A204.1 (cell line): ENCODE measurements at regions not wholly inside any gene's neighbourhood (a gene's known extent, or its start where the extent isn't known, plus 50 kb on each side); places are given as distances from the start of the nearest gene placed in this dataset.

ENCODE experiments used
- FAIRE-seq: peaks from 2 replicates; lab custom pipeline; 2012; peaks lifted over from hg19 to GRCh38; lab: Jason Lieb, UNC

- no peak for FAIRE-seq
Measured at GRCh38 chr2:172231508-172231907, 128.8 kb upstream of the DLX2 start.

GRCh38 chr2:172232708-172233396 lies 130.2 kb upstream of the DLX2 start:
- FAIRE-seq, result no peak

DNA sequence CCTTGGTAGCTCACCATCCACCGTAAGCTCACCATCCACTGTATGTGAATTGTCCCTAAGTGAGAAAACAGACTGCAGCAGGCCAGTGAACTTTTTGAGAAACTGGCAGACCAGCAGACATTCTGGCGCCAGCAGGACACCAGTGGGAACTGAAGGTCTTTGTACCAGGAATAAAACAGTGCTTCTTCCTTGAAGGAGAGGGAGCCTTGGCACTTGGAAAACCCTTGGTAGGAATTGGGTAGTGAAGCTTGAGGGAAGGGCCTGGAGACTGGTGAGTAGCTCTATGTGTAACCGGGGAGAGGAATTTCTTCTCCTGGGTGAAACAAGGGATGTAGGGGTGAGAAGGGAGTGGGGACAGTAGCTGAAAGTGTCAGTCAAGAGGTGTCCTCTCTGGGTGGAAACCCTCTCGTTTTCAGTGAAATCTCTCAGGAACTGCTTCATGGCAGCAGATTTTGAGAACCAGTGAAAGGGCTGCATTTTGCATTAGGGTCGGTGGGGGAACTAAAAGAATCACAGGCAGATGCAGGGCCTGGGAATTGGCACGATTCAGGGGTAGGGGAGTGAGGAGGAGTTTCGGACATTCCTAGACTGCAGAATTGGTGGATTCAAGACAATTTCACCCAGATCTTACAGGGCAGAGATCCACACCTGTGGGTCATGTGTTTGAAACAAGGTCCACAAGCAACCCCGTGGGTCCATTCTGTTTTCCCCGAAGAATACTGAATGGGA lies 131.5 kb upstream of the DLX2 start:
- FAIRE-seq, result no peak

GRCh38 chr2:172234716-172235691 lies 132.3 kb upstream of the DLX2 start:
- FAIRE-seq, result no peak

DNA sequence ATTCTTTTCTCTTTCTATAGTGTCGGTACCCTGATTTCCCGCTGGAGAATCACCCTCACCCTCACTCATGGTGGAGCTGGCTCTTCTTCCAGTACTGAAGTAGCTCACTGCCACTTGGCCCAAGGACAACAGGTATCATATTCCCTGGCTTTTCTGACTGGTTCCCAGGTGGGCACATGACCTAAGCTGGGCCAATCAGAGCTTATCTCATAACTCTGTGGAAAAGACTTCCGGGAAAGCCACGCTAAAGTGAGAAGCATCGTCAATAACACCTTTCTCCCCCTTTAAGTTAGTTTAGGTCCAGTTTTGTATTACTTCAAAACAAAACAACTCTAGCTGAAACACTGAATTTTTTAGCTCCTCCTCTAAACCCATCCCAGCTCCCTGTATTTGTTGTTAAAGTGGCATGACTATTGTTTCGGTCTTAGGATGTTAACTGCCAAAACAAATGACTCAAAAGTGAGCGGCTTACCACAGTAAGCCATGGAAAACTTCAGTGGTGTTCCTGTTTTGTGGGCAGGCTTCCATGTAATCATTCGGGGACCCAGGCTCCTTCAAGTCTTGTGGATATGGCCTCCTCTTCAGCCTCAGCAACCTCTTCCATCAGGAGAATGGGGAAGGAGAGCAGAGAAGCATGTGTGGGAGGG lies 137.4 kb upstream of the DLX2 start:
- no peak for FAIRE-seq

- FAIRE-seq, result no peak
Measured at GRCh38 chr2:172241222-172241621, 138.5 kb upstream of the DLX2 start.

DNA sequence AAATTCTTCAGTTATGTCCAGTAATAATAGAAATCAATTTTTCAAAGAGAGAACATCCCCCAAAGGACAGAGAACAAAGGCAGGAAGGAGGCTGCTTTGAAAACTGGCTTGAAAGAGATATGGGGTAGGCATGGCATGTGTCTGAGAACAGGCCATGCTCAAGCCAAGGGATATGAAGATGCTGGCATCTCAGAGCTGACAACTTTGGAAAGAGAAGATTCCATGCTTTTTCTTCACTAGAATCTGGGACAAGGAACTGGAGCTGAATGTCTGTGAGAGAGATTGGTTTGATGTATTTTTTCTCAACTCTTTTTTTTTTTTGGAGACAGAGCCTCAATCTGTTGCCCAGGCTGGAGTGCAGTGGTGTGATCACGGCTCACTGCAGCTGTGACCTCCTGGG lies 139.8 kb upstream of the DLX2 start:
- no peak for FAIRE-seq

- no peak for FAIRE-seq
Measured at GRCh38 chr2:172242961-172243360, 140.3 kb upstream of the DLX2 start.

DNA sequence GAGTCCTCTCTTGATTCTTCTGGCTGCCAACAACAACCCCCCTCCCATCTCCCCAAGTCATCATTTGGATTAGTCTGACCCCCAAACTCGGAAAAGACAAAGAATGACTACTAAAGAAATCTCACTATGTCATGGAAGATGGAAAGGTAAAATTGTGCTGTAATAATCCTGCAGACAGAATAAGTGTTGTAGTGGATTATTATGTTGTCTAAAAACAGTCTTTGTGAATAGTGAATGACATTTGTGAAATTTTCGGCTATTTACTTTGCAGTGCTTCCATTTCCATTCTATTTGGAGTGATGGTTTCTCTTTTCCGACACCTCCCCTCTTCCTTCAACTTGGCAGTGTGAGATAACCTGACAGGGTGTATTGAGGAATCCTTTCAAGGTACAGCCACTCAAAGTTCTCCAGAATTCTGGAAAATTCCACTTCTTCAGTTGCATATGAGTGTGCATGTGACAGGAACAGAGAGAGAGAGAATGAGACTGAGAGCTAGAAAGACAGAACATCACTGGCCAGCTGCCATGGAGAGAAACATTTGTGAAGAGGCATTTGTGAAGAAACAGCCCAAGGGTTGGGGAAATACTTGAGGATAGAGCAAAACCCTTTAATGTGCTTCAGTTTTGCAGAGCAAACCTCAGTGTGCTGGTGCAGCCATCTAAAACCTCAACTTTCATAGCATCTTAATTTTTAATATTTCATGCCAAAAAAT lies 141.9 kb upstream of the DLX2 start:
- no peak for FAIRE-seq

DNA sequence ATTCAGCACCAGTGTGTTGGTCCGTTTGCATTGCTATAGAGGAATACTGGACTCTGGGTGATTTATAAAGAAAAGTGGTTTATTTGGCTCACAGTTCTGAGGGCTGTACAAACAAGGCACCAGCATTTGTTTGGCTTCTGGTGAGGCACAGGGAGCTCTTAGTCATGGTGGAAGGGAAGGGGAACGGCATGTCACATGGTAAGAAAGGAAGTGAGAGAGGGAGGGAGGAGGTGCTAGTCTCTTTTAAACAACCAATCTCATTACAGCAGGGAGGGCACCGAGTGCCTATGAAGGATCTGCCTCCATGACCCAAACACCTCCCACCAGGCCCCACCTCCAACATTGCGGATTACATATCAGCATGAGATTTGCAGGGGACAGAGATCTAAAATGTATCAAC lies 143.9 kb upstream of the DLX2 start:
- FAIRE-seq, result no peak

DNA sequence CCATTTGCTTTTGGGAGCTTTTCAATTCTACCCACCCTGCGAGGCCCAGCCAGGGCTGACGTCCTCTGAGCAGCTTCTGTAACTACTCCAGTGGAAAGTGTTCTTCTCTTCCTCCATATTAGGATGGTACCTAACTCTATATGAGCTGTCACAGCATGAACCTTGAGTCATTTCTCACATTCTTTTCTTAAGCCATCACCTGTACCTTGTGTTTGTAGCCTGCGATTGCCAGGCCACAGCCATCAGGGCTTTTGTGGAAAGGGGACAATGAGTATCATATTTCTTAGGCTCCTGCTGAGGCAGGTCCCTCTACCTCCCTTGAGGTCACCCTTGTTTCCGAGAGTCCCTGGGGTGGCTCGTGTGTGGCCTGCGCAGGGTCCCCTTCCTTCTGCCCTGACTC lies 144.5 kb upstream of the DLX2 start:
- FAIRE-seq, result no peak

DNA sequence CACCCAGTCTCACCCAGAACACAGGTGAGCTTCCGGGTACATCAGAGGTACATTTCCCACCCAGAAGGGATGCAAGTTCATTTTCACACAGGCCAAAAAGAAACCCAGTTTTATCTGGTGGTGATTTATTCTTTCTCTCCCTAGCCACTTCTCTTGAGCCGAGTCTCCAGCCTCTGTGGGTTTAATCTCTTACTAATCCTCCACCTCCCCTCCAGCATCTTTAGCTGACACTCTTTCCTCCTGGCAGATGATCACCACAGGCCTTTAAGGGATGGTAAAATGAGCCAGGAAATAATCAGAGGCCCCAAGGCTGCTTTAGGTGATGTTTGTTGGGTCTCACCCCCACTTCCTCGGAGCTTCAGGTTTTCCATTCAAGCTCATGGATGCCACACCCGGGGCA lies 145.7 kb upstream of the DLX2 start:
- FAIRE-seq, result no peak

DNA sequence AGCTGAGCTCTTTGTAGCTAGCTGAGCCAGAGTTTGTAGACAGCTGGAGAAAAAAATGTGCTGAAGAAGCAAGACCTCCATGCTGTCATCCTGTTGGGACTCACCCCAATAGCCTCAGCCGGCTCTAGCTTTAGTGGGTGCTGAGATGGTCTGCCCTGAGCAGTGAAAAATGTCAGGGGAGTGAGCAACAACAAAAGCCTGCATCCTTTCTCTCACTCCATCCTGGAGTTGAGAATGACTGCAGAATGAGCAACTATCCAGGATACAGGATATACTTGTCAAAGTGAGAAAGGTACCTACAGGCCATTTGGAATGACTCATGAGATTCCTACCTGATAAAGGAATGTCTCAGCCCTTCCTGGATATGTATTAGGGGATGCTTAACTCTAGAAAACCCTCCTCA lies 146.1 kb upstream of the DLX2 start:
- FAIRE-seq, result no peak

DNA sequence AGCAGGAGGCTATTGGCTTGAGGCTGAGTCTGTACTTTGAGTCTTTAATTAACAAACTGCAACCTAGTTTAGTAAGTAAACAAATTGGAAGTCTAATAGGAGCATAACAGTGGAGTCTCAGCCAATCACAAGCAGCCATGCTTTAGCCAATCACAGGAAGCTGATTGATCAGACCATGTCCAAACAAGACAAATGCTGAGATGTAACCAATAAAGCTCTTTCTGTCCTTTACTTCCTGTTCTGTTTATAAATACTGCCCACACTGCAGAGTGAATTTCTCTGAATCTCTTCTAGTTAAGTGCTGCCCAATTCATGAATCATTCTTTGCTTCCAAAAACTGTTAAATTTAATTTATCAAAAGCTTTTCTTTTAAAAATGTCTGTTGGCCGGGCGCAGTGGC lies 146.6 kb upstream of the DLX2 start:
- FAIRE-seq, result no peak

- FAIRE-seq, result no peak
Measured at GRCh38 chr2:172249986-172250385, 147.3 kb upstream of the DLX2 start.

- no peak for FAIRE-seq
Measured at GRCh38 chr2:172251231-172251630, 148.5 kb upstream of the DLX2 start.

- FAIRE-seq, result no peak
Measured at GRCh38 chr2:172252154-172252553, 149.5 kb upstream of the DLX2 start.

- FAIRE-seq, result no peak
Measured at GRCh38 chr2:172253190-172254052, 150.7 kb upstream of the DLX2 start.

- no peak for FAIRE-seq
Measured at GRCh38 chr2:172256886-172257285, 154.2 kb upstream of the DLX2 start.

GRCh38 chr2:172259827-172260226 lies 157.1 kb upstream of the DLX2 start:
- no peak for FAIRE-seq

- no peak for FAIRE-seq
Measured at GRCh38 chr2:172260336-172260735, 157.6 kb upstream of the DLX2 start.
